Right lobe of liver (tissue), 6 donors: ENCODE measurements at regions not wholly inside any gene's neighbourhood (a gene's known extent, or its start where the extent isn't known, plus 50 kb on each side); places are given as distances from the start of the nearest gene placed in this dataset.
"Not testable (repeated sequence)": the region's sequence is repeated elsewhere in the genome, so short reads cannot be mapped to it uniquely, and the experiment has no call there.

ENCODE experiments used
- ATAC-seq, 4 donors: fragments of 200-7000 bp; cut with Tn5 transposase; one replicate each; pipeline ENCODE4 v1.9.1; 2020; ENCODE audit warnings: mild to moderate bottlenecking in 4 of 4, moderate library complexity in 4 of 4
- DNase-seq, 3 donors: peaks; one replicate each; pipeline ENCODE4 v3.0.0-alpha.2; 2020
- H3K27ac ChIP-seq, 3 donors: fragments of 200-600 bp; one replicate each; pipeline ENCODE4 v1.8.0; 2022
- H3K27me3 ChIP-seq, 2 donors: fragments of 200-600 bp; one replicate each; pipeline ENCODE4 v1.8.0; 2022
- H3K36me3 ChIP-seq, 4 donors: fragments of 200-600 bp; sonication (generic) in 1 of 4; one replicate each; pipeline versions ENCODE4 v1.5.1 to v1.8.0; 2017 to 2022; ENCODE audit warnings: control low read depth in 1 of 4
- H3K4me1 ChIP-seq, 4 donors: fragments of 200-600 bp; sonication (generic) in 1 of 4; one replicate each; pipeline versions ENCODE4 v1.5.1 to v1.8.0; 2017 to 2022; ENCODE audit warnings: control low read depth in 1 of 4
- H3K4me3 ChIP-seq, 3 donors: fragments of 200-600 bp; one replicate each; pipeline ENCODE4 v1.8.0; 2022
- H3K9me3 ChIP-seq, 4 donors: fragments of 200-600 bp; sonication (generic) in 1 of 4; one replicate each; pipeline versions ENCODE4 v1.5.1 to v1.8.0; 2017 to 2022; ENCODE audit warnings: control low read depth in 1 of 4
- POLR2A ChIP-seq: fragments of 450-650 bp; IDR thresholded peaks from one replicate; pipeline ENCODE4 v1.6.1; 2017; ENCODE audit warnings: antibody characterized with exemption, mild to moderate bottlenecking
- WGBS: methylation state at CpG from one replicate; pipeline ENCODE4 v1.1.6; 2018; ENCODE audit warnings: low coverage, low lambda C conversion rate; ENCODE audit not compliant: insufficient coverage; ENCODE audit errors: missing lambda C conversion rate; 5-methylcytosine and 5-hydroxymethylcytosine counted together
- intact Hi-C, 2 donors: fragments of 100-400 bp; cut with DNase I; formaldehyde crosslinking; loops; one replicate each; pipeline versions ENCODE4 v1.11.2 to v1.14.1; 2022
- TF ChIP-seq, protein P1 (sequence below), 4 donors: fragments of 200-600 bp in 3 of 4; fragments of 450-650 bp in 1 of 4; IDR thresholded peaks; one replicate each; pipeline versions ENCODE4 v1.5.1 to v1.8.0; 2016 to 2022; ENCODE audit warnings: antibody characterized with exemption in 4 of 4, mild to moderate bottlenecking in 2 of 4
- donor health status: DM: no; HTN: yes; CAD: no.
- donor health status: DM: no; HTN: no; CAD: no.
- donor health status: DM: no; HTN: no; CAD: no.
- donor health status: DM: no; HTN: yes; CAD: no.
- donor health status: DM: no; HTN: yes; CAD: no.

DNA sequence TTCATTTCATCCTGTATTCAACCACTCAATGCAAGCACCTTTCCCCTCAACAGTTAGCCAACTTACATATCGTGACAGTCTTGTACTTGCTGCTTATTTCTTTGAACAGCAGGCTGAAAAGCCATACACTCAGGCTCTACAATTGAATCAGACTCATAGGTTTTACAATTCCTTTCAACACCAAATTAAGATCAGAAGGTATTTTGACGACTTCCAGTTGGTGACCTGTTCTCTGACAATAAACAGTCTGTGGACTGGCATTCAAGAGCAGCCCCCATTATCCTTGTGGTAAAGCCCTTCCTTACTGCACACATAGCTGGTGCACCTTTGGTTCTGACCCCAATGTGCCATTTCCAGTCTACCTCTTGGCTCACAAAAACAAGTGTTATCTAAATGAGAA, 140.0 kb upstream of the MB21D2 start:
- DNase-seq (no peak), ATAC-seq (no peak)
- TF ChIP-seq, protein P1, sequence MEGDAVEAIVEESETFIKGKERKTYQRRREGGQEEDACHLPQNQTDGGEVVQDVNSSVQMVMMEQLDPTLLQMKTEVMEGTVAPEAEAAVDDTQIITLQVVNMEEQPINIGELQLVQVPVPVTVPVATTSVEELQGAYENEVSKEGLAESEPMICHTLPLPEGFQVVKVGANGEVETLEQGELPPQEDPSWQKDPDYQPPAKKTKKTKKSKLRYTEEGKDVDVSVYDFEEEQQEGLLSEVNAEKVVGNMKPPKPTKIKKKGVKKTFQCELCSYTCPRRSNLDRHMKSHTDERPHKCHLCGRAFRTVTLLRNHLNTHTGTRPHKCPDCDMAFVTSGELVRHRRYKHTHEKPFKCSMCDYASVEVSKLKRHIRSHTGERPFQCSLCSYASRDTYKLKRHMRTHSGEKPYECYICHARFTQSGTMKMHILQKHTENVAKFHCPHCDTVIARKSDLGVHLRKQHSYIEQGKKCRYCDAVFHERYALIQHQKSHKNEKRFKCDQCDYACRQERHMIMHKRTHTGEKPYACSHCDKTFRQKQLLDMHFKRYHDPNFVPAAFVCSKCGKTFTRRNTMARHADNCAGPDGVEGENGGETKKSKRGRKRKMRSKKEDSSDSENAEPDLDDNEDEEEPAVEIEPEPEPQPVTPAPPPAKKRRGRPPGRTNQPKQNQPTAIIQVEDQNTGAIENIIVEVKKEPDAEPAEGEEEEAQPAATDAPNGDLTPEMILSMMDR (IDR thresholded peaks at IDR 0.05) = no peak
- no peak for TF ChIP-seq POLR2A
- Histone ChIP-seq H3K36me3 (no peaks in the 10 kb centered on the region), H3K4me3 (no peak overlapping the region), H3K27ac (no peak overlapping the region), H3K27me3 (no peaks in the 10 kb centered on the region), H3K4me1 (no peaks in the 10 kb centered on the region), H3K9me3 (no peaks in the 10 kb centered on the region)
- intact Hi-C loops = no loop called here
- WGBS = 32% methylated on average over 2 of the region's 2 CpGs

DNA sequence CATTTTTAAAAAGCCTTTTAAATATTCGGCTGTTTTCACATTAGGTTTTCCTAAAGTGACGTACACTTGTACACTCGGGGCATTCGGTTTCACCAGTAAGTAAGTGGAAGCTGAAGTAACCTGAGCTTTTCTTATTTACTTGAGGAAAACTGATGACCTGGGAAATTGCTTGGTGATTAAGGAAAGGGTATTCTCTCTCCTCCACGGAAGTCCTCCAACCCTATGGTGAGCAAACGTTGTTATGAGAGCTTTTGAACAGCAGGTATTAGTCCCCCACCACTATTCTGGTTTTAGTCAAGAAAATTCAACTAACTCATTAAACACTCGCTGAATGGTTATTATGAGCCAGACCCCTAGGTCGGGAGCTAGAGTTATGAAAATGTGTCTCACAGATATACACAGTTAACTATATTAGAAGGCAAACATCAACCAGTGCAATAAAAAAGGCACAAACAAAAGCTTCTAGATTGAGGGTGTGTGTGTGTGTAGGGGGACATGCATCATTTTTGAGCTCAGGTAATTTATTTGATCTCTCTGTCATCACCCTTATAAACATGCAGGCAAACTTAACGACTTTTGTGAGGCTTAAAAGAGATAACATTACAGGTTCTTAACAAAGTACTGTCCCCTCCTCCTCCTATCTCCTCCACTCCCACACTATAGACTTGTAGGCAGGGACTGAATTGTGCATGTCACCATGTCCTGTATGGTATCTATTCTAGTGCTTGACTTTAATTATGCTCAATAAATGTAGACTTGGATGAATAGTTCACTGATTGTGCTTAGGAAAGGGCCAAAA, 143.3 kb upstream of the MB21D2 start:
- no peaks in the 10 kb centered on the region for H3K36me3 ChIP-seq
- TF ChIP-seq POLR2A = no peak
- TF ChIP-seq, protein P1 (IDR thresholded peaks at IDR 0.05) = no peak
- no peak overlapping the region for H3K27ac ChIP-seq
- H3K9me3 ChIP-seq = no peaks in the 10 kb centered on the region
- DNase-seq (no peak), ATAC-seq (no peak)
- H3K27me3 ChIP-seq = no peaks in the 10 kb centered on the region
- intact Hi-C loops = no loop called here
- 62% methylated on average over 9 of the region's 9 CpGs for WGBS
- H3K4me1 ChIP-seq = no peaks in the 10 kb centered on the region
- H3K4me3 ChIP-seq = no peak overlapping the region

DNA sequence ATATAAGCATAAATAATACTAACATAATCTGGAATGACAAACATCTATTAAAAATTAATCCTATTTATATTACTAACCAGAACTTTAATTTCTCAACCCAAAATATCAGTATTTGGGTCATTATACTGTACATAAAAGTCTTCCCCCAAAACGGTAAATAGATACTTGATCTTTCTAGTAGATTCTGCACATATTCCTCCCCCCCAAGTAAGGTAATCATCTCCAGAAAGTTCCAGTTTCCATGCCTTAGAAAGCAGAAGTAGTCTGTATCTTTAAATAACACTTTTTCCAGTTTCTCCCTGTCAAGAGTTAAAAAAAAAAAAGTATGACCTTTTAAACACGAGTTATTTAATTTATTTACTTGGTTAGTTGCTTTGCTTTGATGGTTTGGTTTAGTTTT, 150.7 kb upstream of the MB21D2 start:
- DNase-seq (no peak), ATAC-seq (no peak)
- no peaks in the 10 kb centered on the region for H3K27me3 ChIP-seq
- H3K36me3 ChIP-seq = no peaks in the 10 kb centered on the region
- intact Hi-C loops = no loop called here
- no peak for TF ChIP-seq POLR2A
- TF ChIP-seq, protein P1 (IDR thresholded peaks at IDR 0.05) = no peak
- WGBS = 19% methylated on average over 2 of the region's 2 CpGs
- no peak overlapping the region for H3K4me3 ChIP-seq
- H3K4me1 ChIP-seq = no peaks in the 10 kb centered on the region
- H3K9me3 ChIP-seq = no peaks in the 10 kb centered on the region
- no peak overlapping the region for H3K27ac ChIP-seq

DNA sequence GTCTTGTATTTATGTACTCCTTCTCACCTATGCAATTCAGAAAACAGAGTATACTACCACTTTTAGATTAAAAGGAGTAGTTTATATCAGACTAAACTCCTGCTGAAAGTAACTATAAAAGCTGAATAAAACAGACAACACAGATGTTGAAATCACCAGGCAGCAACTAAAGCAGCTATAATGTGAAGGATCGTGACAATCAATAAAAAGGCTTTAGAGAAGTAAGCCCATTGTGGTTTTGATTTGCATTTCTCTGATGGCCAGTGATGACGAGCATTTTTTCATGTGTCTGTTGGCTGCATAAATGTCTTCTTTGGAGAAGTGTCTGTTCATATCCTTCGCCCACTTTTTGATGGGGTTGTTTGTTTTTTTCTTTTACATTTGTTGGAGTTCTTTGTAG, 152.1 kb upstream of the MB21D2 start:
- DNase-seq, H3K9me3 ChIP-seq, H3K27ac ChIP-seq, ATAC-seq, H3K36me3 ChIP-seq, H3K27me3 ChIP-seq, intact Hi-C loops, H3K4me1 ChIP-seq, H3K4me3 ChIP-seq: not testable (repeated sequence)
- WGBS = 52% methylated on average over 3 of the region's 3 CpGs

DNA sequence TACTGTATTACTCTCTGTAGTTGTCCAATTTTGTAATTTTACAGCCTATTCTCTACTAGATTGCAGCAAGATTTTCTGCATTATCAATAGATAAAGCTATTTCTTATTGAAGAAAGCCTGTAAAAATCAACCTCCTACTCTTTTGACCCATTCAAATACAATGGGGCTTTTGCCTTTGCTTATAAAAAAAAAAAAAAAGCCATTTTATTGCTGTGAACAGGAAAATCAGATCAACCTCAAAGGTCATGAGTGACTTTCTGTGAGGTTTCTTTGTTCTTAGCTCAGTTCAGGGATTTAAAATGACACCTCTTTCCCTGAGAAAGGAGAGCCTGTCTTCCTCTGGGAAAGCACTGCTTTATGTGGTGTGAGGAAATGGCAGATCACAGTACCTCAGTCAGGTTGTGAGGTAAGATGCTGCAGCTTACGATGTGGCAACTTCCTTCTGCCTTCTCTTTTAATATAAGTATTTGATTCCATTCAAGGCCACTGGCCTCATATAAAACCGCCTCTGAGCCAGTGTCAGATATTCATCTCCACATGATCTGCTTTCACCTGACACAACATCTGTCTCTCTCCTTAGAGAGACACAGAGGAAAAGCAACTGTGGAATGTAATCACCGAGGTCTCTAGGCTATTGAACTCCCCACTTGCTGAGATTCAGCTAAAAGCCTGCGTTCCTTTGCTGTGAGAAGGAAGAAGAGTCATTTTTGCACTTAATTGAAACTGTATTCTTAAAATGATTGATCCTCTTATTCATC, 161.5 kb upstream of the MB21D2 start:
- TF ChIP-seq, protein P1 (IDR thresholded peaks at IDR 0.05) = no peak
- TF ChIP-seq POLR2A = no peak
- intact Hi-C loops = no loop called here
- DNase-seq = no peak
- Histone ChIP-seq H3K27me3 (no peaks in the 10 kb centered on the region), H3K4me1 (no peaks in the 10 kb centered on the region), H3K9me3 (no peaks in the 10 kb centered on the region), H3K36me3 (no peaks in the 10 kb centered on the region), H3K27ac (no peak overlapping the region), H3K4me3 (no peak overlapping the region)
- WGBS = 31% methylated on average over 4 of the region's 4 CpGs
- no peak for ATAC-seq
